IMR-90 (cell line): ENCODE measurements at regions not wholly inside any gene's neighbourhood (a gene's known extent, or its start where the extent isn't known, plus 50 kb on each side); places are given as distances from the start of the nearest gene placed in this dataset.

Experiments used
- ATAC-seq: fragments of 200-7000 bp; cut with Tn5 transposase; 2 replicates; pipeline ENCODE4 v1.9.1; 2020; ENCODE audit warnings: low read depth, mild to moderate bottlenecking, moderate library complexity
- BruUV-seq: library from RNA; stranded (reverse); fragments of 400-500 nt; replicated peaks from 2 replicates; lab custom pipeline; 2021; lab: Mats Ljungman, UMichigan
- CTCF ChIA-PET: fragments of 300-600 bp; formaldehyde crosslinking; extraction: SDS; loops from one replicate; lab custom pipeline; 2021; ENCODE audit warnings: antibody characterized with exemption; lab: Yijun Ruan, JAX
- POLR2A ChIA-PET: fragments of 300-600 bp; sonication (Branson Sonifier 250); formaldehyde crosslinking; loops from one replicate; lab custom pipeline; 2022; ENCODE audit warnings: antibody characterized with exemption; ENCODE audit not compliant: unreplicated experiment; lab: Charles Lee
- DNase-seq: peaks from one replicate; pipeline ENCODE4 v3.0.0; 2013
- H2AFZ ChIP-seq: replicated peaks from 2 replicates; pipeline ENCODE3; 2013; ENCODE audit warnings: low read length, mild to moderate bottlenecking; ENCODE audit not compliant: poor library complexity
- H2AK5ac ChIP-seq: 2 replicates; pipeline ENCODE4 v1.6.1; 2013; ENCODE audit warnings: low read depth, low read length, inconsistent platforms
- H2AK9ac ChIP-seq: replicated peaks from 2 replicates; pipeline ENCODE3; 2013; ENCODE audit warnings: mild to moderate bottlenecking, low read depth, low read length, moderate library complexity; ENCODE audit not compliant: poor library complexity
- H2BK120ac ChIP-seq: 2 replicates; pipeline ENCODE4 v1.6.1; 2013; ENCODE audit warnings: low read depth, low read length, inconsistent platforms
- H2BK15ac ChIP-seq: 3 replicates; pipeline ENCODE4 v1.6.1; 2013; ENCODE audit warnings: low read depth, low read length, inconsistent platforms
- H2BK20ac ChIP-seq: 2 replicates; pipeline ENCODE4 v1.6.1; 2013; ENCODE audit warnings: low read depth, mild to moderate bottlenecking, inconsistent platforms, low read length, moderate library complexity
- H2BK5ac ChIP-seq: 2 replicates; pipeline ENCODE4 v1.6.1; 2013; ENCODE audit warnings: mild to moderate bottlenecking, low read depth, low read length, inconsistent platforms; ENCODE audit not compliant: poor library complexity, severe bottlenecking
- H3K14ac ChIP-seq: replicated peaks from 2 replicates; pipeline ENCODE4 v1.6.1; 2013; ENCODE audit warnings: low read depth, low read length, inconsistent platforms
- H3K18ac ChIP-seq: 2 replicates; pipeline ENCODE4 v1.6.1; 2013; ENCODE audit warnings: low read depth, low read length, control low read depth
- H3K23ac ChIP-seq: 2 replicates; pipeline ENCODE4 v1.6.1; 2013; ENCODE audit warnings: low read depth, low read length, inconsistent platforms
- H3K27ac ChIP-seq: 2 replicates; pipeline ENCODE4 v1.5.1; 2013; ENCODE audit warnings: mild to moderate bottlenecking, control low read depth, low read length; ENCODE audit not compliant: insufficient read depth
- H3K27me3 ChIP-seq: 2 replicates; pipeline ENCODE4 v1.6.1; 2013; ENCODE audit warnings: low read length; ENCODE audit not compliant: control insufficient read depth, insufficient read depth
- H3K36me3 ChIP-seq: 2 replicates; pipeline ENCODE4 v1.6.1; 2013; ENCODE audit warnings: low read length, mixed read lengths; ENCODE audit not compliant: control insufficient read depth, insufficient read depth
- H3K4ac ChIP-seq: 2 replicates; pipeline ENCODE4 v1.6.1; 2013; ENCODE audit warnings: low read depth, low read length, inconsistent platforms
- H3K4me1 ChIP-seq: 2 replicates; pipeline ENCODE4 v1.6.1; 2013; ENCODE audit warnings: low read length, mixed read lengths; ENCODE audit not compliant: control insufficient read depth, insufficient read depth
- H3K4me2 ChIP-seq: 2 replicates; pipeline ENCODE4 v1.6.1; 2013; ENCODE audit warnings: low read depth, mild to moderate bottlenecking, control low read depth, low read length, moderate library complexity
- H3K4me3 ChIP-seq: 2 replicates; pipeline ENCODE4 v1.5.1; 2013; ENCODE audit warnings: low read depth, mild to moderate bottlenecking, control low read depth, low read length, moderate library complexity; ENCODE audit not compliant: insufficient read depth
- H3K56ac ChIP-seq: 2 replicates; pipeline ENCODE4 v1.6.1; 2013; ENCODE audit warnings: low read length, inconsistent platforms; ENCODE audit not compliant: insufficient read depth; ENCODE audit errors: extremely low read depth
- H3K79me1 ChIP-seq, 2 experiments: 2 replicates each; pipeline ENCODE4 v1.6.1; 2013; ENCODE audit warnings: low read length in 2 of 2, inconsistent platforms in 1 of 2, low read depth in 1 of 2
- H3K9ac ChIP-seq: 2 replicates; pipeline ENCODE4 v1.6.1; 2013; ENCODE audit warnings: low read depth, low read length, control low read depth
- H3K9me1 ChIP-seq: 2 replicates; pipeline ENCODE4 v1.6.1; 2013; ENCODE audit warnings: low read length, inconsistent platforms; ENCODE audit not compliant: insufficient read depth
- H3K9me3 ChIP-seq: 2 replicates; pipeline ENCODE4 v1.6.1; 2013; ENCODE audit warnings: low read length; ENCODE audit not compliant: control insufficient read depth, insufficient read depth
- H4K20me1 ChIP-seq: 2 replicates; pipeline ENCODE4 v1.6.1; 2013; ENCODE audit warnings: low read length, inconsistent platforms; ENCODE audit not compliant: insufficient read depth
- H4K5ac ChIP-seq: 2 replicates; pipeline ENCODE4 v1.6.1; 2013; ENCODE audit warnings: mild to moderate bottlenecking, low read depth, low read length, control low read depth
- H4K8ac ChIP-seq, 2 experiments: 2 replicates each; pipeline ENCODE4 v1.6.1; 2013; ENCODE audit warnings: low read depth in 2 of 2, low read length in 2 of 2, control low read depth in 1 of 2, inconsistent platforms in 1 of 2
- H4K91ac ChIP-seq: 2 replicates; pipeline ENCODE4 v1.6.1; 2013; ENCODE audit warnings: low read depth, low read length, inconsistent platforms; ENCODE audit not compliant: insufficient read depth
- MAFK ChIP-seq: IDR thresholded peaks from 2 replicates; pipeline ENCODE4 v1.6.1; 2012; ENCODE audit warnings: low read depth, low read length, improper control_type of control experiment
- MXI1 ChIP-seq: IDR thresholded peaks from 2 replicates; pipeline ENCODE4 v1.6.1; 2012; ENCODE audit warnings: low read depth, mild to moderate bottlenecking, low read length, moderate library complexity, borderline replicate concordance
- RAD21 ChIP-seq: IDR thresholded peaks from 2 replicates; pipeline ENCODE4 v1.6.1; 2012; ENCODE audit warnings: low read length, improper control_type of control experiment
- RCOR1 ChIP-seq: IDR thresholded peaks from 2 replicates; pipeline ENCODE4 v1.6.1; 2012; ENCODE audit warnings: mild to moderate bottlenecking, low read length, improper control_type of control experiment; ENCODE audit not compliant: insufficient replicate concordance
- RFX5 ChIP-seq: IDR thresholded peaks from 2 replicates; pipeline ENCODE4 v1.8.0; 2012; ENCODE audit warnings: low read depth, mild to moderate bottlenecking, low read length, moderate library complexity
- WGBS, 2 experiments: methylation state at CpG; one replicate each; pipeline versions ENCODE4 v1.1.5 to v1.1.7; 2013; ENCODE audit warnings: missing lambda C conversion rate in 2 of 2; ENCODE audit not compliant: insufficient read length in 1 of 2; ENCODE audit errors: extremely low coverage in 2 of 2; 5-methylcytosine and 5-hydroxymethylcytosine counted together
- dilution Hi-C: fragments of 300-500 bp; cut with HindIII; formaldehyde crosslinking; loops from one replicate; pipeline ENCODE4 v1.14.3; 2018; ENCODE audit warnings: low sequenced_read_pairs; ENCODE audit not compliant: unreplicated experiment
- in situ Hi-C: fragments of 300-500 bp; cut with MboI; formaldehyde crosslinking; loops from 3 replicates; pipeline ENCODE4 v1.14.3; 2019; ENCODE audit warnings: low sequenced_read_pairs, inconsistent platforms, mixed read lengths
- intact Hi-C: fragments of 100-400 bp; cut with micrococcal nuclease; formaldehyde crosslinking; loops from 2 replicates; pipeline ENCODE4 v1.10.0; 2022

- DNase-seq (no peak), ATAC-seq (no peak)
- H2AK5ac ChIP-seq = no peak overlapping the region
- no peak overlapping the region for H3K4ac ChIP-seq
- WGBS, 2 experiments = no CpG with 5 or more reads among the region's 7 CpGs
- H3K9me1 ChIP-seq = no peaks in the 10 kb centered on the region
- H3K79me1 ChIP-seq = no peaks in the 10 kb centered on the region
- H3K23ac ChIP-seq = no peak overlapping the region
- no peak overlapping the region for H2BK120ac ChIP-seq
- no peak overlapping the region for H3K4me2 ChIP-seq
- H3K14ac ChIP-seq = no peak overlapping the region
- no peaks in the 10 kb centered on the region for H3K9me3 ChIP-seq
- no peak overlapping the region for H3K9ac ChIP-seq
- H3K56ac ChIP-seq = no peak overlapping the region
- H3K4me1 ChIP-seq = no peaks in the 10 kb centered on the region
- H4K20me1 ChIP-seq = no peaks in the 10 kb centered on the region
- H3K36me3 ChIP-seq = no peaks in the 10 kb centered on the region
- no peak overlapping the region for H4K91ac ChIP-seq
- no peaks in the 10 kb centered on the region for H3K27me3 ChIP-seq
- no peak overlapping the region for H3K4me3 ChIP-seq
- intact Hi-C loops = no loop called here
- no peak overlapping the region for H4K8ac ChIP-seq
- no peak overlapping the region for H3K27ac ChIP-seq
- in situ Hi-C loops = no loop called here
- dilution Hi-C loops = no loop called here
- no peak for TF ChIP-seq RAD21
- TF ChIP-seq MAFK = no peak
- no peak for TF ChIP-seq RCOR1
- no peak for TF ChIP-seq MXI1
- no peak for TF ChIP-seq RFX5
- no peak overlapping the region for H2AFZ ChIP-seq
- no peak overlapping the region for H2BK20ac ChIP-seq
- no peak overlapping the region for H2BK15ac ChIP-seq
- no peak overlapping the region for H2BK5ac ChIP-seq
- POLR2A ChIA-PET = no interaction called here
- CTCF ChIA-PET = interaction anchor here (0.7 kb wide), 2 partner anchors 107 to 300 kb away, joined by 3 to 4 read pairs; no protein-coding TSS in a partner anchor
- no peak overlapping the region for H4K5ac ChIP-seq
- no peak overlapping the region for H3K18ac ChIP-seq
- no peak overlapping the region for H2AK9ac ChIP-seq
- no TSS peak for BruUV-seq
Observed at GRCh38 chr4:25536564-25537320, 118.9 kb upstream of the SLC34A2 start.
